ENCODE measurements at regions not wholly inside any gene's neighbourhood (a gene's known extent, or its start where the extent isn't known, plus 50 kb on each side); places are given as distances from the start of the nearest gene placed in this dataset.

DNA sequence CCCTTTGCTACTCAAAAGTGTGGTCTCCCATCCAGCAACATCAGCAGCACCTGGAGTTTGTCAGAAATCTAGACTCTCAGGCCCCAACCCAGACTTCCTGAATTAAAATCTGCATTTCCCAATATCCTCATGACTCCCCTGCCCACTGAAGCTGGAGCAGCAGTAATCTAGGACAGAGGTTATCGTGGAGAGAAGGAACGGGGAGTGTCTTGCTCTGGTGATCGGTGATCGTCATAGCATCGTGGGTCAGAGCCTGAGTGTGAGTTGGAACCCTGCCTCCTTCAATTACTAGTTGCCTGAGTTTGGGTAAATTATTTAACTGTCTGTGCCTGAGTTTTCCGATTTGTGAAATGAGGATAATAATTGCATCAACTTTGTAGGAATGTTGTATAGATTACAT is 217.3 kb upstream of the ATP5MC3 start:
- Histone ChIP-seq H3K27ac (no peak overlapping the region), H3K9me3 (no peaks in the 10 kb centered on the region), H3K36me3 (ENCODE audit: low read depth, missing control alignments) (no peaks in the 10 kb centered on the region), H3K27me3 (no peaks in the 10 kb centered on the region), H3K4me3 (no peak overlapping the region), H3K4me1 (no peaks in the 10 kb centered on the region)
- no peak for DNase-seq
- TF ChIP-seq, protein P1, sequence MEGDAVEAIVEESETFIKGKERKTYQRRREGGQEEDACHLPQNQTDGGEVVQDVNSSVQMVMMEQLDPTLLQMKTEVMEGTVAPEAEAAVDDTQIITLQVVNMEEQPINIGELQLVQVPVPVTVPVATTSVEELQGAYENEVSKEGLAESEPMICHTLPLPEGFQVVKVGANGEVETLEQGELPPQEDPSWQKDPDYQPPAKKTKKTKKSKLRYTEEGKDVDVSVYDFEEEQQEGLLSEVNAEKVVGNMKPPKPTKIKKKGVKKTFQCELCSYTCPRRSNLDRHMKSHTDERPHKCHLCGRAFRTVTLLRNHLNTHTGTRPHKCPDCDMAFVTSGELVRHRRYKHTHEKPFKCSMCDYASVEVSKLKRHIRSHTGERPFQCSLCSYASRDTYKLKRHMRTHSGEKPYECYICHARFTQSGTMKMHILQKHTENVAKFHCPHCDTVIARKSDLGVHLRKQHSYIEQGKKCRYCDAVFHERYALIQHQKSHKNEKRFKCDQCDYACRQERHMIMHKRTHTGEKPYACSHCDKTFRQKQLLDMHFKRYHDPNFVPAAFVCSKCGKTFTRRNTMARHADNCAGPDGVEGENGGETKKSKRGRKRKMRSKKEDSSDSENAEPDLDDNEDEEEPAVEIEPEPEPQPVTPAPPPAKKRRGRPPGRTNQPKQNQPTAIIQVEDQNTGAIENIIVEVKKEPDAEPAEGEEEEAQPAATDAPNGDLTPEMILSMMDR (IDR thresholded peaks at IDR 0.05) = no peak
- no peak for TF ChIP-seq POLR2A (IDR thresholded peaks at IDR 0.05)
- intact Hi-C loops (cut with DNase I; ENCODE audit: low total_unique reads) = no loop called here
- whole genome bisulfite sequencing, 2 donors = 73 to 78% methylated on average over 6 of the region's 6 CpGs

DNA sequence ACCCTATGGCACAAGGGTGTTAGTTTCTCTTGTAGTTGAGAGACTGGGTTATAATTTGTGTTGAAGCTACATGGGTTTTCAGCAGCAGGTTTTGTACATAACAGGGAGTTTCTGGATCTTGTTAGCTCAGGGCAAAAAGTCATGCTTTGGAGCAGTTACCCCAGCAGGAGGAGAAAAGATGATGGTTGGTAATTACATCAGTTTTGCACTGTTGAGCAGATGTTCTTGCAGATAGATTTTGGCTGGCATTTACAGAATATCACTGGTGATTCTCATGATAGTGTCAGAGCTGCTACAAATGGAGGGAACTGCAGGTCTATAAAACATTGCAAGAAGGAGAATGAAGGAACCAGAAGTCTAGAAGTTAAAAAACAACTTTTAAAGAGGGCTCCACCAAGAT is 215.2 kb upstream of the ATP5MC3 start:
- intact Hi-C loops (cut with DNase I; ENCODE audit: low total_unique reads) = no loop called here
- TF ChIP-seq, protein P1 (IDR thresholded peaks at IDR 0.05) = no peak
- no peak for TF ChIP-seq POLR2A (IDR thresholded peaks at IDR 0.05)
- no peak overlapping the region for H3K4me3 ChIP-seq
- H3K4me1 ChIP-seq = no peaks in the 10 kb centered on the region
- H3K36me3 ChIP-seq (ENCODE audit: low read depth, missing control alignments) = no peaks in the 10 kb centered on the region
- no peak overlapping the region for H3K27ac ChIP-seq
- H3K9me3 ChIP-seq = no peaks in the 10 kb centered on the region
- no peak for DNase-seq
- H3K27me3 ChIP-seq = no peaks in the 10 kb centered on the region

DNA sequence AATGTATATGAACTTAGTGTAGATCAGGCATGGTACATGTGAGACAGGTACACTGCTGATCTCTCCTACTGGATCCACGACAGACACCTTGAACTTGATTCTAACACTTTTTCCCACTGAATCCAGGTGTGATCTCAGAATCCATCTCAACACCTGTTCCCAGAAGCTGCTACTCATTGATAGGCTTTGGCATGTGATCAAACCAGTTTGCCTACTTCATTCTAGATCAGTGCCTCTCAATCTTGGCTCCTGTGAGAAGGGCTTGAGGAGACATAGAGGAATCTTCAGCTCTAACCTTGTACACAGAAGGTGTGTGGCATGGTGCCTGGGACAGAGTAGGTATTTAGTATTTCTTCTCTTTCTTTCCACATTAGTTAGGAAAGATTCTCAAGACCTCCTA is 212.3 kb upstream of the ATP5MC3 start:
- H3K27me3 ChIP-seq = no peaks in the 10 kb centered on the region
- H3K4me3 ChIP-seq = no peak overlapping the region
- no peak for DNase-seq
- WGBS, 2 donors = 93 to 96% methylated on average over 1 of the region's 1 CpG
- no peaks in the 10 kb centered on the region for H3K4me1 ChIP-seq
- no peaks in the 10 kb centered on the region for H3K36me3 ChIP-seq (ENCODE audit: low read depth, missing control alignments)
- no peaks in the 10 kb centered on the region for H3K9me3 ChIP-seq
- H3K27ac ChIP-seq = no peak overlapping the region
- TF ChIP-seq POLR2A (IDR thresholded peaks at IDR 0.05) = no peak
- TF ChIP-seq, protein P1 (IDR thresholded peaks at IDR 0.05) = no peak
- intact Hi-C loops (cut with DNase I; ENCODE audit: low total_unique reads) = no loop called here

DNA sequence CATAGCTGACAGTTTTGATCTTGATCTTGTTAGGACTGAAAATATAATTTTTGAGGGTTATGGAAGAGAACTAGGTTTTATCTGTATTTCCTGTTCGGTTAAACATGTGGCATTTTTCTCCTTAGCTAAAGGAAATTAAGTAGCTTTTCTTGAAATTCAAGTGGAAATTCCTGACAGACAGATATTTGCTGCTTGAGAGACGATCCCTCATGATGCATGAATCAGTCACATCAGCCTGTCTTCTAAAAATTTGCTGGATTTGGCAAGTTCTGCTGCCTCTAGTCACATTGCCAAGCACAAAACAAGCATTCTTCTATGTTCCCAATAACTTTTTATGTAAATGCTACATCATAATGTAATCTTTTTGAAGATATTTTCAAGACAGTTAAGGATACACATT is 201.8 kb upstream of the ATP5MC3 start:
- TF ChIP-seq, protein P1 (IDR thresholded peaks at IDR 0.05) = no peak
- TF ChIP-seq POLR2A (IDR thresholded peaks at IDR 0.05) = no peak
- 47 to 55% methylated on average over 2 of the region's 2 CpGs for WGBS, 2 donors
- no peak for DNase-seq

DNA sequence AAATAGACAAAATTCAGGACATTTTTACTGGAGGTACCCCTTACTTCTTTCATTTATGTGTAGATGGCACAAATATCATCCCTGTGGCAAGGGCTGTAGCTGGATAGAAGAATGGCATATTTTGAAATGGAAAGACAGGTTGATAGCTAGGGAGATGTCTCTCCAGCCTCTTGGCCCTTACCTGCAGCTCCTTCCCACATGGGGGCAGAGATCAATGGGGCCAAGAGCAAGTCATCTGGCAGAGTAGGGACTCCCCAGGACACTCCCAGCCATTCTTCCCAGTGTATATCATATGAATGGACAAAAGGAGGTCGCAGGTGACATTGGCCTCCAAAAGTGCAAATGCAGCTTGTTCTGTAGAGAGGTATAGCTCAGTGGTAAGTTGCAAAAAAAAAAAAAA is 192.2 kb upstream of the ATP5MC3 start:
- intact Hi-C loops (cut with DNase I; ENCODE audit: low total_unique reads) = no loop called here
- 79 to 87% methylated on average over 1 of the region's 1 CpG for WGBS, 2 donors
- Histone ChIP-seq H3K27me3 (no peaks in the 10 kb centered on the region), H3K9me3 (no peaks in the 10 kb centered on the region), H3K4me3 (no peak overlapping the region), H3K4me1 (no peaks in the 10 kb centered on the region), H3K27ac (no peak overlapping the region), H3K36me3 (ENCODE audit: low read depth, missing control alignments) (no peaks in the 10 kb centered on the region)
- DNase-seq = no peak
- TF ChIP-seq POLR2A (IDR thresholded peaks at IDR 0.05) = no peak
- TF ChIP-seq, protein P1 (IDR thresholded peaks at IDR 0.05) = no peak

More for the DNA sequence above, 201.8 kb upstream of the ATP5MC3 start:
- H3K9me3 ChIP-seq = no peaks in the 10 kb centered on the region
- no peaks in the 10 kb centered on the region for H3K27me3 ChIP-seq
- intact Hi-C loops (cut with DNase I; ENCODE audit: low total_unique reads) = no loop called here
- no peaks in the 10 kb centered on the region for H3K4me1 ChIP-seq
- no peaks in the 10 kb centered on the region for H3K36me3 ChIP-seq (ENCODE audit: low read depth, missing control alignments)
- H3K27ac ChIP-seq = no peak overlapping the region
- no peak overlapping the region for H3K4me3 ChIP-seq

All from testis (tissue), 2 donors.